SKM-1 treated with dmso at 0.1 percent for 144 hours (cell line): ENCODE measurements at regions not wholly inside any gene's neighbourhood (a gene's known extent, or its start where the extent isn't known, plus 50 kb on each side); places are given as distances from the start of the nearest gene placed in this dataset.
A peak's percentile ranks its signal among the peaks of the same experiment; 100 is the strongest.
"Not testable (repeated sequence)": the region's sequence is repeated elsewhere in the genome, so short reads cannot be mapped to it uniquely, and the experiment has no call there.

Experiments
- DNase-seq: peaks from one replicate; lab custom pipeline; 2025; ENCODE audit not compliant: unreplicated experiment; lab: John Stamatoyannopoulos, UW

GRCh38 chr20:40848526-40848925 lies 159.5 kb upstream of the MAFB start:
- DNase-seq = no peak

GRCh38 chr20:40849456-40849855 lies 160.4 kb upstream of the MAFB start:
- DNase-seq = no peak

- DNase-seq = no peak
These were observed 162.0 kb upstream of the MAFB start for GRCh38 chr20:40851051-40851450.

GRCh38 chr20:40855269-40855668 lies 166.2 kb upstream of the MAFB start:
- no peak for DNase-seq

GRCh38 chr20:40856653-40857052 lies 167.6 kb upstream of the MAFB start:
- DNase-seq = no peak

GRCh38 chr20:40860487-40860902 lies 168.1 kb upstream of the TOP1 start:
- no peak for DNase-seq

- no peak for DNase-seq
These were observed 167.1 kb upstream of the TOP1 start for GRCh38 chr20:40861427-40862008.

- no peak for DNase-seq
These were observed 165.2 kb upstream of the TOP1 start for GRCh38 chr20:40863355-40863919.

GRCh38 chr20:40864470-40864869 lies 164.2 kb upstream of the TOP1 start:
- no peak for DNase-seq

- DNase-seq = no peak
These were observed 163.5 kb upstream of the TOP1 start for GRCh38 chr20:40865095-40865494.

GRCh38 chr20:40866056-40866455 lies 162.6 kb upstream of the TOP1 start:
- DNase-seq = no peak

- DNase-seq = no peak
These were observed 159.9 kb upstream of the TOP1 start for GRCh38 chr20:40868551-40869217.

- no peak for DNase-seq
These were observed 159.1 kb upstream of the TOP1 start for GRCh38 chr20:40869218-40870147.

GRCh38 chr20:40875116-40876085 lies 153.2 kb upstream of the TOP1 start:
- DNase-seq = no peak

GRCh38 chr20:40878099-40878498 lies 150.5 kb upstream of the TOP1 start:
- DNase-seq = not testable (repeated sequence)

GRCh38 chr20:40880063-40880728 lies 148.4 kb upstream of the TOP1 start:
- DNase-seq = peak; percentile 11

- no peak for DNase-seq
These were observed 147.9 kb upstream of the TOP1 start for GRCh38 chr20:40880729-40881109.

GRCh38 chr20:40882152-40882551 lies 146.5 kb upstream of the TOP1 start:
- no peak for DNase-seq

GRCh38 chr20:40883097-40883496 lies 145.5 kb upstream of the TOP1 start:
- no peak for DNase-seq

GRCh38 chr20:40887105-40887504 lies 141.5 kb upstream of the TOP1 start:
- DNase-seq = no peak
